ENCODE measurements at regions not wholly inside any gene's neighbourhood (a gene's known extent, or its start where the extent isn't known, plus 50 kb on each side); places are given as distances from the start of the nearest gene placed in this dataset.
"Not testable (repeated sequence)": the region's sequence is repeated elsewhere in the genome, so short reads cannot be mapped to it uniquely, and the experiment has no call there.

DNA sequence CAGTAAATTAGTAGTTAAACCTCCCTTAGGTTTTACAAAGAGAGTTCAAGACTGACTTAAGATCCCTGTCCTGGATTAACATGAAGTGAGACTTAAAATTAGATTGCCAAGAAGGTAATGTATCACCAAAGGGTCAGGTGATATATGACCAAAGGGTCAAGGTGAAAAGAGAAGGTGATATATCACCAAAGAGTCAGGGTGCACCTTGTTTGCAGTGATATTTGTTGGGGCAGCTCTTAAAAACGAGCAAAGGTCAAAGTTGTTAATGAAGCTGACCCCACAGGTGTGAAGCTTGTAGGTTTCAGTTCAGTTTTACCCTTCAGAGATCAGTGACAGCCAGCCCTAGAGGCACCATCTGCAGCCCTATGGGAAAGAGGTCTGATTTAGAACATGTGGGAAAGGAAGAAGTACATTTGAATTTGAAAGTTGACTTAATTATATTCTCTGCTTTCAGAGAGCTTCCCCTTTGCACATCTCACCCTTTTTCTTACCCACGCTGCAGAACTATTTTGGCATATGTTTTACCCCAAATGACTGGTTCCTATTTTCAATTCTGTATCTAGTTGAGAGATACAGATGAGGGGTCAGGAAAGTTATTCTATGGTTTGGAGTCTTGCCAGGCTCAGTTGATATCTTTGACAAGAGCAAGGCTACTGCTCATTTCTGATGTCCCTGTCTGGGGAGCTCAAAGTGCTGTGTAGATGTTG, 170.8 kb downstream of the S1PR1 start:
- H3K27ac ChIP-seq: no peak overlapping the region
- no peak overlapping the region for H3K4me3 ChIP-seq

DNA sequence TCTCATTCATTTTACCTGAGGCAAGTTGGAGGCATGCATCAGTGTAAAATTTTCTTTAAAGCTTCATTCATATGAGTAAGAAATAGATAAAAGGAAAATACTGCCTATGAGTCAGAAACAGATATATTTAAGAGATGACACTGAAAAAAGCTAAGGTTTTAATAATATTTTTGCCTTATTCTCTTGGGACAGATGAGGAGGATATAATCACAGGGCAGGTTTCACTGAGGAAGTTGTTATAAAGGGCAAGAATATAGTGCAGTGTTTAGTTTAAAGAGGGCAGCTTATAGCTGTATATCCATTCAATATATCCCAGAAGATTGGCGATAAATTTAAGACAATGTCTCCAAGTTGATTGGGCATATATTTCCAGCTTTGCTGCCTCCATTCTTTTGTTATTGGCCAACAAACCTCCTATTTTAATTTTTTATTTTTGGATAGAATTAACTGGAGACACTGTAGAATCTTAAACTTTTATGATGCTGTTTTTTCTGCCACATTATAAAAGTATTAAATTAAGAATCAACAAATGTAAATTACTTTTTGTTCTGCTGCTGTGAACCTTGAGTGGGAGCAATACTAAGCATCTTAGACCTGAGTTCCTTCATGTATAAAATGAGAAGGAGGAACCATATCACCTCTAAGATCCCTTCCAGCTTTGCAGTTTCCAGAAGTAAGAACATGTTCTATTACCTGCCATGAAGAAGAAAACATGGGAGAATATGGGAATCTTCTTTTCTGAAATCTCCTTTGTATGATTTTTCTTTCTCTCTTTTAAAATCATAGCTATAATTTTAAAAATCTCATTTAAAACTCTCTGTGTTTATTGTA, 171.6 kb downstream of the S1PR1 start:
- no peak overlapping the region for H3K4me3 ChIP-seq
- no peak overlapping the region for H3K27ac ChIP-seq

- no peak overlapping the region for H3K27ac ChIP-seq
These were observed 172.3 kb downstream of the S1PR1 start for GRCh38 chr1:101409102-101409501.

GRCh38 chr1:101410048-101410878, 173.4 kb downstream of the S1PR1 start:
- Histone ChIP-seq H3K4me3 (no peak overlapping the region), H3K27ac (no peak overlapping the region)

More at GRCh38 chr1:101409102-101409501, 172.3 kb downstream of the S1PR1 start:
- no peak overlapping the region for H3K4me3 ChIP-seq

DNA sequence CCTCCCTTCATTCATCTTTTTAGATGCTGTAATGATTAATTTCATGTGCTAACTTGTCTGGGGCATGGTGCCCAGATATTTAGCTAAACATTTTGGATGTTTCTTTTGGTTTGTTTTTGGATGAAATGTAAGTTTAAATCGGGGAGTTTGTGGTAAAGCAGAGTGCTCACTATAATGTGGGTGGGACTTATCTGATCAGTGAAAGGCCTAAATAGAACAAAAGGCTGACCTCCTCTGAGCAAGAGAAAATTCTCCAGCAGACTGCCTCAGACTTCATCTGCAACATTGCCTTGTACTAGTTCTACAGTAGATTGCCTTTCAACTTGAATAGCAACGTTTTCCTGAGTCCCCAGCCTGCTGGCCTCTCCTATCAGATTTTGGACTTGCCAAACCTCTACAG, 183.6 kb downstream of the S1PR1 start:
- Histone ChIP-seq H3K27ac (no peak overlapping the region), H3K4me3 (no peak overlapping the region)

DNA sequence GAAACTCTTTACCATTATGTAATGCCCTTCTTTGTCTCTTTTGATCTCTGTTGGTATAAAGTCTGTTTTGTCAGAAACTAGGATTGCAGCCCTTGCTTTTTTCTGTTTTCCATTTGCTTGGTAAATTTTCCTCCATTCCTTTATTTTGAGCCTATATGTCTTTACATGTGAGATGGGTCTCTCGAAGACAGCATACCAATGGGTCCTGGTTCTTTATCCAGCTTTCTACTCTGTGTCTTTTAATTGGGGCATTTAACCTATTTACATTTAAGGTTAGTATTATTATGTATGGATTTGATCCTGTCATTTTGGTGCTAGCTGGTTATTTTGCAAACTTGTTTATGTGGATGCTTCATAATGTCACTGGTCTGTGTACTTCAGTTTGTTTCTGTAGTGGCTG, 191.3 kb downstream of the S1PR1 start:
- H3K4me3 ChIP-seq, H3K27ac ChIP-seq: not testable (repeated sequence)

- no peak overlapping the region for H3K4me3 ChIP-seq
- no peak overlapping the region for H3K27ac ChIP-seq
These were observed 191.7 kb downstream of the S1PR1 start for GRCh38 chr1:101428562-101428961.

DNA sequence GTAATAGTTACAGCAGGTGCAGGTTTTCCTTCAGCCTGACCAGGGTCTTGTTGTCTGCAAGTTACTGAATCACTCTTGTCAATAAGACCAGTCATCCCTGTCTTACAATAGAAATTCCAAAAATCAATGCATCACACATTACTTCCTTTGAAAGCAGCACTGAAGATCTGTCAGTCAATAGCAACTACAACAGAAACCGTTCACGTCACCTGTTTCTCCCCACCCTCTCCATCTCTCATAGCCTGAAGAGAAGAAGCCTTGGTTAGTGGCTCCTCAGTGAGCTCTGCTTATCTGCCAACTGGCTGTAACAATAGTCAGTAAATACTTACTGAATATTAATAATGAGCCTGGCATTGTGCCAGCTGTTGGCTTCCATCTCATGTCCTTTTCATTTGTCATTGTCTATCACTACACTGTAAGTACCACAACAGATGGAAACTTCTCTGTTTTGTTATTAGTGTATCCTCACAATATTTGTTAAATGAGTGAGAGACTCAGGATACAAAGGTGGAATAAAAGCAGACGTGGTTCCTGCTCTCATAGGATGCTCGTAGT, 195.2 kb downstream of the S1PR1 start:
- no peak overlapping the region for H3K27ac ChIP-seq
- H3K4me3 ChIP-seq: no peak overlapping the region

- Histone ChIP-seq H3K4me3 (no peak overlapping the region), H3K27ac (no peak overlapping the region)
These were observed 199.2 kb downstream of the S1PR1 start for GRCh38 chr1:101435831-101436511.

DNA sequence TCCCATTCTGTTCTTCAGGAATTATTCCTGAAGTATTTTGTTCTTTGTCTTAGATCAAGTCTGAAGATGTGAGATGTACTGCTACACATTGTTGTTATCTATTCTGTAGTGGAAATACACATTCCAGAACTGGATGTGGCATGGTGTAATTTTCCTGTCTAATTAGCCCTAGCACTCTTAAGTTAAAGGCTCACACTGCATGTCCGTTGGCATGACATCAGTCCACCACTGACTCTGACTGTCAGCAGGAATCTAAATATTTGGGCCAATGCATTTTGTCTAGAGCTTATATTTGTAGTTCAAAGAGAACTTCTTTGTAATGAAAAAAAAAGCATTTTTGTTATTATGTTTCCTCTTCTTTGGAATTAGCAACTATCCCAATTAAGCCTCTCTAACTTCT, 201.0 kb downstream of the S1PR1 start:
- H3K4me3 ChIP-seq: no peak overlapping the region

DNA sequence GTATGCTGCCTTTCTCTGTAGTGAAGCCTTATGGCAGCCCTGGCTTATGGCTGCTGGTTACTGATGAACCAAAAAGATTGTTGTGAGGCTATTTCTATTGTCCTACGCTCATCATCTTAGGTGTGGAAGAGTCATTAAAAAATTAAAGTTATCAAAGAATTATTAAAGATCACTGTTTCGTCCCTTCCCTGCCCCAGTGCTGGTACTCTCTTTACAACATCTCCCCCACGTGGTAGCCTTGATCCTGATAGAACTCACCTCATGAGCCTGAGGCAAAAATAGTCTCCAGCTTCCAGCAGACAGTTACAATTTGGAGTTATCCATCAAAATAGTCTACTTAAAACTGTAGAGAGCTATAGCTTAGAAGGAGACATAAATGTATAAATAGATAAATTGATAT, 201.5 kb downstream of the S1PR1 start:
- Histone ChIP-seq H3K27ac (no peak overlapping the region), H3K4me3 (no peak overlapping the region)

More for the DNA sequence above, 201.0 kb downstream of the S1PR1 start:
- H3K27ac ChIP-seq: no peak overlapping the region

DNA sequence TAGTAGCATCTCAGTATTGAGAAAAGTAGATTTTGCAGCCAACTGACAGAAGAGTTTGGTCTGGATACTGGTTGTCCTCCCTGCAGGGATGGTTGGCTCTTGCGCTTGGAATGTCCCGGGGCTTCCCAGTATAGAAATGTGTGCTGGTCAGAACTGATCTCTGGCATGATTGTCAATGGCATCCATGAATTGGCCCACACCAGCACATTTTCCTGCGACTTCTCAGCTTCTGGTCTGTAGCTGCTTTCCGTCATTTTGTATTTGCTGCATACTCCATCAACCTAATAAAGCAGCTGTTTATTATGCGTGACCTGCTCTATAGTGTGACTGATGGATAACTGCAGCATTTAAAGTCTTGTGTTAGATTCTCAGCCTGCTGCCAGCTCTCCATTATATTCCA, 203.7 kb downstream of the S1PR1 start:
- H3K4me3 ChIP-seq: no peak overlapping the region
- no peak overlapping the region for H3K27ac ChIP-seq

- Histone ChIP-seq H3K4me3 (no peak overlapping the region), H3K27ac (no peak overlapping the region)
These were observed 207.6 kb downstream of the S1PR1 start for GRCh38 chr1:101444381-101444780.

GRCh38 chr1:101444873-101445618, 208.2 kb downstream of the S1PR1 start:
- Histone ChIP-seq H3K27ac (no peak overlapping the region), H3K4me3 (no peak overlapping the region)

DNA sequence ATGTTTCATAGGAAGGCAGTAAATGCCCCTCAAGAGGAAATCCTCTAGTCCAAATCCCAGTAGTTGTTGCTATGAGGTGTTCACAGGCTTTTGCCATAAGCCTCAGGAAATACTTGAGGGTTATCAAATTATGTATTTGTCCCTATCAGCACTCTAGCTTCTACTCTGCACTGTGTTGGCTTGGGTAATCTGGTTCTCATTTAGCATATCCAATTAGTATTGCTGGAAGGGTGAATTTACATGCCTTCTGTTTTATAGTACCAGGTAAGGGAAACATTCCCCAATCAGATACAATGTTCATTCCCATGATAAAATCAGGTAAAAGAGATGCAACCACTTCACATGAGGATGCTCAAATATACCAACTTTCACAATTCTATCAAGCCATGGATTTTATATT, 211.2 kb downstream of the S1PR1 start:
- Histone ChIP-seq H3K27ac (no peak overlapping the region), H3K4me3 (no peak overlapping the region)

GRCh38 chr1:101450691-101451090, 213.9 kb downstream of the S1PR1 start:
- H3K27ac ChIP-seq, H3K4me3 ChIP-seq: not testable (repeated sequence)

DNA sequence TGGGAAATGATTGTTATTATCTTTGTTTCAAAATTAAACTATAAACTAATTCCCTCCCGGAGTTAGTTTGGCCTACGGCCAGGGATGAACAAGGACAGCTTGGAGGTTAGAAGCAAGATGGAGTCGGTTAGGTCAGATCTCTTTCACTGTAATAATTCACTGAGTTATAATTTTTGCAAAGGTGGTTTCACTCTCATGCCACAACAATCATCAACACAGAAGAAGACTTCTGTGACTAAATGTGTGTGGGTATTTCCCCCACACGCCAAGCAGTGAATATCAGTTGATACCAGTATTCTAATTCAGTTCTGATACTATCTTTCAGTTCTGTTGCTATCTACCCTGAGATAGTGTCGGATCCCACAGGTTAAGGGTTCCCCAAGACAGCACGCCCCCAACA, 215.1 kb downstream of the S1PR1 start:
- Histone ChIP-seq H3K27ac (no peak overlapping the region), H3K4me3 (no peak overlapping the region)

GRCh38 chr1:101452825-101453224, 216.0 kb downstream of the S1PR1 start:
- Histone ChIP-seq H3K4me3 (no peak overlapping the region), H3K27ac (no peak overlapping the region)

DNA sequence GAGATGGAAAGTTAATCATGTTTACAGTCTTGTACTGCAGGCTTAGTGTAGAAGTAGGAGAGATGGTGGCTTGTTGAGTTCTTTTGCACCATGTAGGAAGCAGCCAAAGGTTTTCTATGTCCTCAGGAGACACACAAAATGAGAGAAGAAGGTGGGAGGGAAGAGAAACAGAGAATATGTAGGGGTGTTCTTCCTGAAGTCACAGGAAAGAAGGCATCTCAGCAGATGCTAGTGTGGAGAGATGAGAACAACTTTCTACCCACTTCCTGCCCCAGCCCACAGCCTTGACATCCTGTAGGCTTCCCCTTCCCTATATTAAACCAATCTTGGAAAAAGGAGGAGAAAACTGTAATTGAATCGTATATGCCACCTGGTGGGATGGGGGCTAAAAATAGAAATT, 217.0 kb downstream of the S1PR1 start:
- H3K27ac ChIP-seq: no peak overlapping the region

More for the DNA sequence above, 217.0 kb downstream of the S1PR1 start:
- H3K4me3 ChIP-seq: no peak overlapping the region

Measured in skin epidermis (tissue), 12 donors.